Thoracic aorta (tissue), 2 donors: ENCODE measurements at regions not wholly inside any gene's neighbourhood (a gene's known extent, or its start where the extent isn't known, plus 50 kb on each side); places are given as distances from the start of the nearest gene placed in this dataset.

Experiments
- ATAC-seq: fragments of 150-250 bp; one replicate; pipeline ENCODE4 v1.8.0; 2017; ENCODE audit warnings: low read depth; ENCODE audit not compliant: insufficient number of reproducible peaks, low FRiP score
- DNase-seq: peaks from one replicate; pipeline ENCODE4 v3.0.0-alpha.2; 2020; ENCODE audit warnings: low spot score
- H3K27ac ChIP-seq, 2 donors: fragments of 200-600 bp; sonication (generic); 1 replicate in 1 of 2; 2 replicates in 1 of 2; pipeline ENCODE4 v1.5.1; 2016; ENCODE audit warnings: mild to moderate bottlenecking in 2 of 2, moderate library complexity in 2 of 2
- H3K27me3 ChIP-seq: fragments of 200-600 bp; sonication (generic); replicated peaks from 2 replicates; pipeline ENCODE4 v1.6.0; 2016; ENCODE audit warnings: mild to moderate bottlenecking; ENCODE audit not compliant: insufficient read depth
- H3K36me3 ChIP-seq: fragments of 200-600 bp; sonication (generic); one replicate; pipeline ENCODE4 v1.5.1; 2016
- H3K4me1 ChIP-seq, 2 donors: fragments of 200-600 bp; sonication (generic); 1 replicate in 1 of 2; 2 replicates in 1 of 2; pipeline versions ENCODE4 v1.5.1 to v1.6.0; 2016; ENCODE audit warnings: low read depth in 2 of 2, mild to moderate bottlenecking in 1 of 2; ENCODE audit not compliant: control insufficient read depth in 1 of 2
- H3K4me3 ChIP-seq: fragments of 200-600 bp; sonication (generic); 2 replicates; pipeline ENCODE4 v1.5.1; 2016; ENCODE audit warnings: mild to moderate bottlenecking
- H3K9me3 ChIP-seq: fragments of 200-600 bp; sonication (generic); 2 replicates; pipeline ENCODE4 v1.5.1; 2016
- TF ChIP-seq, protein P1 (sequence below): fragments of 200-600 bp; sonication (generic); IDR thresholded peaks from one replicate; pipeline ENCODE4 v1.5.1; 2019; ENCODE audit warnings: antibody characterized with exemption

DNA sequence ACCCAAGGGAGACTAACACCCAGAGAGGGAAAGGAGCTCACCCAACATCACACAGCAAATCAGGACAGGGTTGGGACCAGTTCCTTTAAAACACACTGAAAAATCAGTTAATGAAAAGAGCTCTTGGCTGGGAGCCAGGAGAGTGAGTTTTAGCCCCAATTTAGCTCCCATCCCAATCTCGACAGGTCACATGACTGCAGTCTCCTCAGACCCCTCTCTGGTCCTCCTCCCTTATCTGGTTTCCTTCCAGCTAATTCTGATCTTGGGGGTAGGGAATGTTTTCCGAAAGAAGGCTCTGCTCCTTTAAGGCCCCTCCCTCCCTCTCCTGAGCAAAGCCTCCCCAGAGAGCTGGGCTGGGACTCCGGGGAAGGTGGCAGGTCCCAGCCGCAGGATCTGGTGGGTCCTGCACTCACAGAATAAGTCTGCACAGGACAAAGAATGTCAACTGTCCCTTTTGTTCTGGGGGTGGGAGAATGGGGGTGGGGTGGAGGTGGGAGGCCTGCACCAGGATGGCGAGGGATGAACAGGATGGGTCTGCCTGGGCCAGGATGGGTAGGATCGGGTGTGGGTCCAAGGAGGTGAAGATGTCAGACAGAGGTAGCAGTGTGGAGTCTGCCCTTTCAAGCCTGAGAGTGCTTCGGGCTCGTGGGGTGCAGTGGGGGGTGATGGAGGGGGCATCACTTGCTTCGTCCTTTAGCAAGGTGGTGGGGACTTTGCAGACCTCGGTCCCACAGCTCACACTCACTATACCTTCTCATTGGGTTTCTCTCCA is 57.3 kb upstream of the SSBP3 start:
- DNase-seq, result no peak
- TF ChIP-seq, protein P1, sequence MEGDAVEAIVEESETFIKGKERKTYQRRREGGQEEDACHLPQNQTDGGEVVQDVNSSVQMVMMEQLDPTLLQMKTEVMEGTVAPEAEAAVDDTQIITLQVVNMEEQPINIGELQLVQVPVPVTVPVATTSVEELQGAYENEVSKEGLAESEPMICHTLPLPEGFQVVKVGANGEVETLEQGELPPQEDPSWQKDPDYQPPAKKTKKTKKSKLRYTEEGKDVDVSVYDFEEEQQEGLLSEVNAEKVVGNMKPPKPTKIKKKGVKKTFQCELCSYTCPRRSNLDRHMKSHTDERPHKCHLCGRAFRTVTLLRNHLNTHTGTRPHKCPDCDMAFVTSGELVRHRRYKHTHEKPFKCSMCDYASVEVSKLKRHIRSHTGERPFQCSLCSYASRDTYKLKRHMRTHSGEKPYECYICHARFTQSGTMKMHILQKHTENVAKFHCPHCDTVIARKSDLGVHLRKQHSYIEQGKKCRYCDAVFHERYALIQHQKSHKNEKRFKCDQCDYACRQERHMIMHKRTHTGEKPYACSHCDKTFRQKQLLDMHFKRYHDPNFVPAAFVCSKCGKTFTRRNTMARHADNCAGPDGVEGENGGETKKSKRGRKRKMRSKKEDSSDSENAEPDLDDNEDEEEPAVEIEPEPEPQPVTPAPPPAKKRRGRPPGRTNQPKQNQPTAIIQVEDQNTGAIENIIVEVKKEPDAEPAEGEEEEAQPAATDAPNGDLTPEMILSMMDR, result no peak

GRCh38 chr1:54462597-54463258 is 56.5 kb upstream of the SSBP3 start:
- Histone ChIP-seq H3K27ac (no peak overlapping the region), H3K36me3 (no peaks in the 10 kb centered on the region)

More for the DNA sequence above, 57.3 kb upstream of the SSBP3 start:
- Histone ChIP-seq H3K4me1 (no peaks in the 10 kb centered on the region), H3K36me3 (no peaks in the 10 kb centered on the region), H3K9me3 (no peaks in the 10 kb centered on the region), H3K27ac (no peak overlapping the region), H3K4me3 (no peak overlapping the region), H3K27me3 (no peaks in the 10 kb centered on the region)
- ATAC-seq, result no peak

DNA sequence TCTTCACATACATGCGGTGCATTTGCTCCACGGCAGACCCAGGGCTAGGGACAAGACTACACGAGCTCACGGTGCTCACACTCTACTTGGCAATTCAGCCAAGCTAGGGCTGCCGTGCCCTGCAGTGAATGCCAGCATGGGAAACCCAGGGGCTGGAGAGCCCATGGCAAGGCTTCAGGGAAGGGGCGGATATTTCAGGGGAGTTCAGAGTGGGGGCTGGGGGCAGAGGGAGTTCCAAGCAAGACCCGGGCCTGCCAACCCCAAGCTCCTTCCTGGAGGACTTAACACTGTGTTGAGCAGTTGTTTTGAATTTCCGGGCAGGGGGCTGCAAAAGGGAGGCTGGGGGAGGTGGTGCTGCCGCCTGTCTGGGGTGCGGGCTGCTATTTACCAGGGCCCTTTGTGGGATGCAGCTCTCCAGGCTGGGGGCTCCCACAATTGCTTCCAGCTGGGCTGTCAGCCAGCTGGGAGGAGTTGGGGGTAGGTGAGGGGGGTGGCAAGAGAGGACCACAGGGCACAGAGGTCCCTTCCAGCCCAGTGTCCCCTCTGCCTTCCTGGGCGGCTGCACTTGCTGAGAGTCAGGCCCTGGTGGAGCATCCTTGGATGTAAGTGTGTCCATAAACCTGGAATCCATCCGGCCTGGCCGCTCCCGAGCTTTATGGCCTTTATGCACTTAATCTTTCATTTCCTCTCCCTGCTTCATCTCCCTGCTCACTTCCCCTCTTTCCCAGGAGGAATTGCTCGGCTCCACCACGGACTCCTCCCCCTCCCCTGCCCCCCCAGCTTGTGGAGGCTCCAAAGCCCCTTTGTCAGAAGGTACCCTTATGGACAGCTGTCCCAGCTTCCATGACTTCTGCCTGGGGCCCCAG is 55.8 kb upstream of the SSBP3 start:
- no peak overlapping the region for H3K4me3 ChIP-seq
- H3K27ac ChIP-seq, result no peak overlapping the region
- no peaks in the 10 kb centered on the region for H3K36me3 ChIP-seq
- H3K27me3 ChIP-seq, result no peaks in the 10 kb centered on the region
- no peaks in the 10 kb centered on the region for H3K4me1 ChIP-seq
- TF ChIP-seq, protein P1, result no peak
- no peaks in the 10 kb centered on the region for H3K9me3 ChIP-seq
- ATAC-seq (no peak), DNase-seq (no peak)

More at GRCh38 chr1:54462597-54463258, 56.5 kb upstream of the SSBP3 start:
- no peak for DNase-seq
- no peaks in the 10 kb centered on the region for H3K27me3 ChIP-seq
- no peaks in the 10 kb centered on the region for H3K9me3 ChIP-seq
- no peak for ATAC-seq
- TF ChIP-seq, protein P1, result no peak
- no peak overlapping the region for H3K4me3 ChIP-seq
- no peaks in the 10 kb centered on the region for H3K4me1 ChIP-seq

- no peaks in the 10 kb centered on the region for H3K36me3 ChIP-seq
Measured at GRCh38 chr1:54460861-54461387, 54.7 kb upstream of the SSBP3 start.

More at GRCh38 chr1:54460861-54461387, 54.7 kb upstream of the SSBP3 start:
- no peak for ATAC-seq
- H3K27ac ChIP-seq, result no peak overlapping the region
- DNase-seq, result no peak
- H3K4me3 ChIP-seq, result no peak overlapping the region
- TF ChIP-seq, protein P1, result no peak
- H3K4me1 ChIP-seq, result no peaks in the 10 kb centered on the region
- H3K27me3 ChIP-seq, result no peaks in the 10 kb centered on the region
- H3K9me3 ChIP-seq, result no peaks in the 10 kb centered on the region
